Neural progenitor cell (in vitro differentiated cells): ENCODE measurements at regions not wholly inside any gene's neighbourhood (a gene's known extent, or its start where the extent isn't known, plus 50 kb on each side); places are given as distances from the start of the nearest gene placed in this dataset.

Experiments used
- DNase-seq: peaks from one replicate; pipeline ENCODE4 v3.0.0-alpha.2; 2016; ENCODE audit warnings: low spot score
- H2AFZ ChIP-seq: fragments of 200-600 bp; sonication (generic); replicated peaks from 2 replicates; pipeline ENCODE4 v1.6.1; 2016; ENCODE audit warnings: antibody characterized with exemption
- H3F3A ChIP-seq: fragments of 200-600 bp; sonication (generic); 2 replicates; pipeline ENCODE4 v1.6.1; 2016; ENCODE audit warnings: antibody characterized with exemption, low read depth
- H3K27ac ChIP-seq: fragments of 200-600 bp; sonication (generic); 2 replicates; pipeline ENCODE4 v1.5.1; 2016; ENCODE audit warnings: mild to moderate bottlenecking
- H3K27me3 ChIP-seq: fragments of 200-600 bp; sonication (generic); 2 replicates; pipeline ENCODE4 v1.6.1; 2016; ENCODE audit warnings: mild to moderate bottlenecking, moderate library complexity
- H3K36me3 ChIP-seq: fragments of 200-600 bp; sonication (generic); 2 replicates; pipeline ENCODE4 v1.5.1; 2016
- H3K4me1 ChIP-seq: fragments of 200-600 bp; sonication (generic); 2 replicates; pipeline ENCODE4 v1.6.1; 2016; ENCODE audit warnings: mixed run types
- H3K4me2 ChIP-seq: fragments of 200-600 bp; sonication (generic); 2 replicates; pipeline ENCODE4 v1.6.1; 2016
- H3K4me3 ChIP-seq: fragments of 200-600 bp; sonication (generic); 2 replicates; pipeline ENCODE4 v1.5.1; 2016
- H3K79me2 ChIP-seq: fragments of 200-600 bp; sonication (generic); 2 replicates; pipeline ENCODE4 v1.6.1; 2016; ENCODE audit warnings: low read depth
- H3K9ac ChIP-seq: fragments of 200-600 bp; sonication (generic); 2 replicates; pipeline ENCODE4 v1.6.1; 2016
- H3K9me3 ChIP-seq: fragments of 200-600 bp; sonication (generic); 2 replicates; pipeline ENCODE4 v1.5.1; 2016; ENCODE audit warnings: low read depth
- H4K20me1 ChIP-seq: fragments of 200-600 bp; sonication (generic); 2 replicates; pipeline ENCODE4 v1.6.1; 2016; ENCODE audit warnings: low read depth
- H3K27ac Mint-ChIP-seq: 3 replicates; pipeline ENCODE4 v1.8.0; 2021; ENCODE audit warnings: mixed read lengths
- H3K27me3 Mint-ChIP-seq: 2 replicates; pipeline ENCODE4 v1.8.0; 2022; ENCODE audit warnings: low read depth, mild to moderate bottlenecking, inconsistent platforms, moderate library complexity, mixed read lengths; ENCODE audit not compliant: insufficient read depth
- H3K36me3 Mint-ChIP-seq: 3 replicates; pipeline ENCODE4 v1.8.0; 2021; ENCODE audit warnings: mixed read lengths
- H3K4me1 Mint-ChIP-seq: 3 replicates; pipeline ENCODE4 v1.8.0; 2021; ENCODE audit warnings: mixed read lengths
- H3K4me3 Mint-ChIP-seq: 3 replicates; pipeline ENCODE4 v1.8.0; 2021; ENCODE audit warnings: mild to moderate bottlenecking, moderate library complexity, mixed read lengths
- H3K9me3 Mint-ChIP-seq: 3 replicates; pipeline ENCODE4 v1.8.0; 2020; ENCODE audit warnings: mixed read lengths
- CTCF ChIP-seq: fragments of 200-600 bp; sonication (generic); IDR thresholded peaks from 2 replicates; pipeline ENCODE4 v1.5.1; 2017; ENCODE audit warnings: antibody characterized with exemption, mild to moderate bottlenecking
- EZH2 ChIP-seq: fragments of 200-600 bp; sonication (generic); IDR thresholded peaks from 2 replicates; pipeline ENCODE4 v1.6.1; 2017; ENCODE audit warnings: antibody characterized with exemption, mild to moderate bottlenecking, moderate library complexity
- EZH2phosphoT487 ChIP-seq: fragments of 200-600 bp; sonication (generic); IDR thresholded peaks from 2 replicates; pipeline ENCODE4 v1.6.1; 2017; ENCODE audit warnings: antibody characterized with exemption

DNA sequence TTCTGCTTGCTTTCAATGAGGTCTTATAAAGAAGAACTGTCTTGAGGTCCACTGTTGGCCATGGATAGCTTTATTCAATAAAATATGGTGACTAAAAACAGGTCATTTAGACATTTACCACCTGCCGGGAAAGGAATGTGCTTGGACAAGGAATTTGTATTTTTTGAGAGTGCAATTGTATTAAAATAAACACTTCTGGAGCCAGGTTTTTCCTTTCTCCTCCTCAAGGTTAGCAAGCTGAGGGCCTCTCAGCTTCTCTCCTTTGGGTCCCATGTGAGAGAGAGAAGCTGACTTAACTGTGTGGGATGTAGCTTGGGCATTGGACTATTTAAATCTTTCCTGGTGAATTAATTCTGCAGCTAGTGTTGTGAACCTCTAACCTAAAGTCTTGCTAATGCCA lies 321.0 kb downstream of the MEIS1 start:
- no peaks in the 10 kb centered on the region for H3K36me3 Mint-ChIP-seq
- Histone ChIP-seq H3K27ac (no peak overlapping the region), H3K4me1 (peaks cover 7% of the 10 kb centered on the region), H4K20me1 (no peaks in the 10 kb centered on the region), H3F3A (no peaks in the 10 kb centered on the region), H3K36me3 (no peaks in the 10 kb centered on the region), H3K9me3 (no peaks in the 10 kb centered on the region), H2AFZ (peak overlapping the region; percentile 32), H3K79me2 (no peaks in the 10 kb centered on the region), H3K4me2 (no peak overlapping the region), H3K9ac (no peak overlapping the region), H3K27me3 (no peaks in the 10 kb centered on the region), H3K4me3 (no peak overlapping the region)
- DNase-seq, result peak; percentile 9
- no peak overlapping the region for H3K4me3 Mint-ChIP-seq
- H3K27me3 Mint-ChIP-seq, result peaks cover 4% of the 10 kb centered on the region
- no peak overlapping the region for H3K27ac Mint-ChIP-seq
- H3K9me3 Mint-ChIP-seq, result peaks cover 16% of the 10 kb centered on the region
- peaks cover 8% of the 10 kb centered on the region for H3K4me1 Mint-ChIP-seq
- TF ChIP-seq CTCF, result no peak
- no peak for TF ChIP-seq EZH2
- TF ChIP-seq EZH2phosphoT487, result no peak

- Histone ChIP-seq H3K36me3 (no peaks in the 10 kb centered on the region), H4K20me1 (no peaks in the 10 kb centered on the region), H3K4me3 (no peak overlapping the region), H3K27ac (no peak overlapping the region), H3K79me2 (no peaks in the 10 kb centered on the region), H3K9me3 (no peaks in the 10 kb centered on the region), H3F3A (peaks cover 8% of the 10 kb centered on the region), H2AFZ (no peak overlapping the region), H3K4me1 (no peaks in the 10 kb centered on the region), H3K27me3 (no peaks in the 10 kb centered on the region), H3K9ac (no peak overlapping the region), H3K4me2 (no peak overlapping the region)
- no peak overlapping the region for H3K4me3 Mint-ChIP-seq
- peaks cover 2% of the 10 kb centered on the region for H3K27me3 Mint-ChIP-seq
- H3K9me3 Mint-ChIP-seq, result peaks cover 15% of the 10 kb centered on the region
- no peak overlapping the region for H3K27ac Mint-ChIP-seq
- DNase-seq, result no peak
- H3K36me3 Mint-ChIP-seq, result no peaks in the 10 kb centered on the region
- no peaks in the 10 kb centered on the region for H3K4me1 Mint-ChIP-seq
- TF ChIP-seq CTCF, result no peak
- no peak for TF ChIP-seq EZH2phosphoT487
- no peak for TF ChIP-seq EZH2
These were observed 326.9 kb downstream of the MEIS1 start for GRCh38 chr2:66761826-66762225.

DNA sequence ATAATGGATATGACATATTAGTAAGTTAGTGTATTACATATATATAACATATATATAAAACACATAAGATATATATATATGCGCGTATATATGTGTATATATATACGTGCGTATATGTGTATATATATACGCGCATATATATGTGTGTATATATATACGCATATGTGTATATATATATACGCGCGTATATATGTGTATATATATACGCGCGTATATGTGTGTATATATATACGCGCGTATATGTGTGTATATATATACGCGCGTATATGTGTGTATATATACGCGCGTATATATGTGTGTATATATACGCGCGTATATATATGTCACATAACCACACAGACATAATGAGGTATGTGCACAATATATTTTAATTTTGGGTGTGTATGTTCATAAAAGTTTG lies 327.8 kb downstream of the MEIS1 start:
- H3K4me3 Mint-ChIP-seq, result no peak overlapping the region
- peaks cover 2% of the 10 kb centered on the region for H3K27me3 Mint-ChIP-seq
- H3K4me2 ChIP-seq, result no peak overlapping the region
- H3K27me3 ChIP-seq, result no peaks in the 10 kb centered on the region
- H3K9me3 Mint-ChIP-seq, result peaks cover 7% of the 10 kb centered on the region
- TF ChIP-seq CTCF (no peak), EZH2 (no peak), EZH2phosphoT487 (no peak)
- H3K27ac Mint-ChIP-seq, result no peak overlapping the region
- H3K36me3 ChIP-seq, result no peaks in the 10 kb centered on the region
- H3K79me2 ChIP-seq, result no peaks in the 10 kb centered on the region
- no peak overlapping the region for H3K4me3 ChIP-seq
- no peak overlapping the region for H3K9ac ChIP-seq
- no peak overlapping the region for H2AFZ ChIP-seq
- H4K20me1 ChIP-seq, result no peaks in the 10 kb centered on the region
- no peak overlapping the region for H3K27ac ChIP-seq
- no peaks in the 10 kb centered on the region for H3K9me3 ChIP-seq
- DNase-seq, result no peak
- H3K36me3 Mint-ChIP-seq, result no peaks in the 10 kb centered on the region
- no peaks in the 10 kb centered on the region for H3K4me1 ChIP-seq
- H3F3A ChIP-seq, result peaks cover 8% of the 10 kb centered on the region
- no peaks in the 10 kb centered on the region for H3K4me1 Mint-ChIP-seq
